OCI-LY1 (cell line): ENCODE measurements at regions not wholly inside any gene's neighbourhood (a gene's known extent, or its start where the extent isn't known, plus 50 kb on each side); places are given as distances from the start of the nearest gene placed in this dataset.

ENCODE experiments used
- EZH2 ChIP-seq: fragments of 200-600 bp; sonication (generic), shearing (Covaris generic); IDR thresholded peaks from 2 replicates; pipeline ENCODE4 v1.8.0; 2017; ENCODE audit warnings: borderline replicate concordance, mixed run types, mild to moderate bottlenecking, antibody characterized with exemption, low read length, moderate library complexity, mixed read lengths
- TF ChIP-seq, protein P1 (sequence below): fragments of 200-600 bp; sonication (generic), shearing (Covaris generic); IDR thresholded peaks from 2 replicates; pipeline ENCODE4 v1.5.1; 2017; ENCODE audit warnings: mild to moderate bottlenecking, antibody characterized with exemption, low read length, moderate library complexity, mixed read lengths

DNA sequence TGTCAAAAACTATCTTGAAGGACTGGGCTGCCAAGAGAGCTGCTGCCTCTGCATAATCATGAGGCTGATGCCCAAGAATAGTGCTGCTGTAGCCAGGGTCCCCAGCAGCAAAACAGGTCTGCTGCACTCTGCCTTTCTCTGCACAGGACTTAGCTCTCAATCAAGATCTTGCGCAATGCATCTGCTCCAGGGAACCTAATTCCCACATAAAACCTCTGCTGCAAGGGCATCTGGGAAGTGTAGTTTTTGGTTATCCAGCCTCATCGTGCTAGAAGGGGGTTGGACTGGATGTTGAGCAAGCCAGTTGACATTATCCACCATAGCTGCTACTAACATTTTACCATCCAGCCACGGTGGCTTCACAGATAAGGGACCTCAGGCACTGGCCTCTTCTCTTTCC lies 192.7 kb downstream of the C11orf91 start:
- no peak for TF ChIP-seq EZH2
- TF ChIP-seq, protein P1, sequence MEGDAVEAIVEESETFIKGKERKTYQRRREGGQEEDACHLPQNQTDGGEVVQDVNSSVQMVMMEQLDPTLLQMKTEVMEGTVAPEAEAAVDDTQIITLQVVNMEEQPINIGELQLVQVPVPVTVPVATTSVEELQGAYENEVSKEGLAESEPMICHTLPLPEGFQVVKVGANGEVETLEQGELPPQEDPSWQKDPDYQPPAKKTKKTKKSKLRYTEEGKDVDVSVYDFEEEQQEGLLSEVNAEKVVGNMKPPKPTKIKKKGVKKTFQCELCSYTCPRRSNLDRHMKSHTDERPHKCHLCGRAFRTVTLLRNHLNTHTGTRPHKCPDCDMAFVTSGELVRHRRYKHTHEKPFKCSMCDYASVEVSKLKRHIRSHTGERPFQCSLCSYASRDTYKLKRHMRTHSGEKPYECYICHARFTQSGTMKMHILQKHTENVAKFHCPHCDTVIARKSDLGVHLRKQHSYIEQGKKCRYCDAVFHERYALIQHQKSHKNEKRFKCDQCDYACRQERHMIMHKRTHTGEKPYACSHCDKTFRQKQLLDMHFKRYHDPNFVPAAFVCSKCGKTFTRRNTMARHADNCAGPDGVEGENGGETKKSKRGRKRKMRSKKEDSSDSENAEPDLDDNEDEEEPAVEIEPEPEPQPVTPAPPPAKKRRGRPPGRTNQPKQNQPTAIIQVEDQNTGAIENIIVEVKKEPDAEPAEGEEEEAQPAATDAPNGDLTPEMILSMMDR, result no peak
